GM12892 (cell line): ENCODE measurements at regions not wholly inside any gene's neighbourhood (a gene's known extent, or its start where the extent isn't known, plus 50 kb on each side); places are given as distances from the start of the nearest gene placed in this dataset.

ENCODE experiments used
- DNase-seq: peaks from one replicate; pipeline ENCODE4 v3.0.0; 2011; ENCODE audit not compliant: insufficient read length
- FAIRE-seq: peaks from 2 replicates; lab custom pipeline; 2011; peaks lifted over from hg19 to GRCh38; lab: Jason Lieb, UNC
- POLR2A ChIP-seq: IDR thresholded peaks from 2 replicates; pipeline ENCODE4 v1.6.1; 2011; ENCODE audit warnings: low read depth, low read length, control low read depth
- POLR2AphosphoS5 ChIP-seq: IDR thresholded peaks from 2 replicates; pipeline ENCODE4 v1.6.1; 2011; ENCODE audit warnings: low read depth, low read length, control low read depth
- TAF1 ChIP-seq: IDR thresholded peaks from 2 replicates; pipeline ENCODE4 v1.6.1; 2011; ENCODE audit warnings: low read depth, mild to moderate bottlenecking, control low read depth, low read length, borderline replicate concordance

DNA sequence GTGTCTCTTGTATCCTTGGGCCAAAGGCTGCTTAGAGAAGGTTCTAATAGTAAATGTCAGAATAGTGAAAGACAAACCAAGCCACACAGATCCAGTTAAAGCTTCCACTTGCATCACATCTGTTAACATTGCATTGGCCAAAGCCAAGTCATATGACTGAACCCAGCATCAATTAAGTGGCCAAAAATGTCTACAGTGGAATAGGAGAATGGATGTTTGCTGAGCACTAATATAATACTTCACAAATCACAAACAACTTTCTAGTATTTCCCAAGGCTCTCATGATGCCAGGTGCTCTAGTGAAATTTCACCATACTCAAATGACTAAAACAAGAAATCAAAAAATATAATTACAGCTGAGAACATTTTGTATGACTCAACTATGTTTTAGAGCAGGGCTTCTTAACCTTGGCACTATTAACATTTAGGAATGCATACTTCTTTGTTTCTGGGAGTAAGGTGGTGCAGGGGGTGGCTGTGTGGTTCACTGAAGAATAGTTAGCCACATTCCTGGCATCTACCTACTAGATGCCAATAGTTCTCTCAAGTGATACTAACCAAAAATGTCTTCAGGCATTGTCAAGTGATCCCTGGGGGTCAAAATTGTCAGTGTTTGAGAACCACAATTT lies 148.0 kb upstream of the SPTLC3 start:
- TF ChIP-seq TAF1: no peak
- TF ChIP-seq POLR2AphosphoS5: no peak
- no peak for TF ChIP-seq POLR2A
- DNase-seq (no peak), FAIRE-seq (no peak)

DNA sequence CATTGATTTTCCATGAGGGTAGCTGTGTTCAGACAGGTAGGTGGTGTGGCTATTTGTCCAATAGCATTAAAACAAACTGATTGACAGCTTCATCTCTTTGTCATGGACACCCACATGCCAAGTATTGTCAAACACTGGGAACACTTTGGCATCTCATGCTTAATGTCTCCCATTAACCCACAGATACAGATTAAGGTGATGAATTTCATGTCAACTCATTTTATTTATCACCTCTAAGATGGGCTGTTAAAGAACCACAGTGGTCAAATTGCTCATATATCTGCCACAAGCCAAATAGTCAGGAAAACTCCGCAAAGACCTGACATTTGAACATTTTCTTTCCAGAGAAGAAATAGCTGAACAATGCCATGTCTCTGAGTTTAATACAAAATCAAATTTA lies 139.1 kb upstream of the SPTLC3 start:
- TF ChIP-seq TAF1 (no peak), POLR2AphosphoS5 (no peak), POLR2A (no peak)
- FAIRE-seq (no peak), DNase-seq (no peak)

DNA sequence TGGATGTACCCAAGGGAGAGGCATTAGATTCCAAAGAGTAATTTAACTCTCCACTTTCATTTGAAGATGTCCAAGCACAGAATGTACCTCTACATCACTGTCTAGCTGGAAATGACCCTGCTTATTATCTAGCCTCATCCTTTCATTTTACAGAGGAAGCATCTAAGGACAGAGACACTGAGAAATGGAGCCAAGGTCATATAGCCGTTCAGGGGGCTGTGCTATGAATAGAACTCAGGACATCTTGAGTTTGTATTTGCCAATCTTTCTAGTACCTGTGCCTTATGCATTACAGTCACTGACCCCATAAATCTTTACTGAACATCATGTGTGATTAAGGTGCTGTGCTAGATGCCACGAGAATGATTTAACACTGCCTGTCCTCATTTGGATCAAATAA lies 138.2 kb upstream of the SPTLC3 start:
- TF ChIP-seq POLR2A (no peak), TAF1 (no peak), POLR2AphosphoS5 (no peak)
- no peak for DNase-seq
- FAIRE-seq: no peak

DNA sequence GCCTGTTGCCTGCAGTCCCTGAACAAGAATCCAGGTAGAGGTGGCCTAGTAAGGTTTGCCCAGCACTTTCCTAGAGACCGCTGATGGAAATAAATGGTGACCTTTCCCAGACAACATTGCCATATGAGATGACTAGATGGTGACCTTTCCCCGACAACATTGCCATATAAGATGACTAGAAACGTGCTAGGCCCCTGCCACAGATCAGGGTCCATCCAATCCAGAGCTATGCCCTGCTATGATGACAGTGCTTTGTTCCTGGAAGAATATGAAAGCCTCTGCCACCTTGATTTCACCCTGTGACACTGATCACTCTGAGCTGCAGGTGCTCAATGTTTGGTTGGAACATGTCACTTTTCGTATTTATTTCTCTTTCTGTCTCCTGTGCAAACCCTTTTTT lies 133.8 kb upstream of the SPTLC3 start:
- FAIRE-seq: no peak
- TF ChIP-seq TAF1 (no peak), POLR2AphosphoS5 (no peak), POLR2A (no peak)
- DNase-seq: no peak

DNA sequence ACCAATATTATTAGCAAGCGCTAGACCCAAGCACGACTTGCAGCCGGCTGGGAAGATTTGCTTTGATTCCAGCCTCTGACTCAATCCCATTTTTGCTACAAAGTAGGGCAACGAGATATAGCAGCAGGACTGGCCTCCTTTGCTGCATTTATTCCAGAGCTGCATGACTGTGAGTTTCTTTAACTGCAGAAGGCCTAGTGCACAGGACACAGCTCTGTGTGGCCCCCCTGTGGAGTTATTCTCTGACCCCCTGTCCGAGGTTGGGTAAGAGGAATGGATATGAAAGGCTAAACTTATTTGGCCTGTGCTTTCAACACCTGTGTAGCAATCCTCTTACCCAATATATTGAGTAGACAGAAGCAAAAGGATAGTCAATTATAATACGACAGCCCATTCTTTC lies 133.3 kb upstream of the SPTLC3 start:
- no peak for FAIRE-seq
- TF ChIP-seq TAF1 (no peak), POLR2AphosphoS5 (no peak), POLR2A (no peak)
- DNase-seq: no peak

DNA sequence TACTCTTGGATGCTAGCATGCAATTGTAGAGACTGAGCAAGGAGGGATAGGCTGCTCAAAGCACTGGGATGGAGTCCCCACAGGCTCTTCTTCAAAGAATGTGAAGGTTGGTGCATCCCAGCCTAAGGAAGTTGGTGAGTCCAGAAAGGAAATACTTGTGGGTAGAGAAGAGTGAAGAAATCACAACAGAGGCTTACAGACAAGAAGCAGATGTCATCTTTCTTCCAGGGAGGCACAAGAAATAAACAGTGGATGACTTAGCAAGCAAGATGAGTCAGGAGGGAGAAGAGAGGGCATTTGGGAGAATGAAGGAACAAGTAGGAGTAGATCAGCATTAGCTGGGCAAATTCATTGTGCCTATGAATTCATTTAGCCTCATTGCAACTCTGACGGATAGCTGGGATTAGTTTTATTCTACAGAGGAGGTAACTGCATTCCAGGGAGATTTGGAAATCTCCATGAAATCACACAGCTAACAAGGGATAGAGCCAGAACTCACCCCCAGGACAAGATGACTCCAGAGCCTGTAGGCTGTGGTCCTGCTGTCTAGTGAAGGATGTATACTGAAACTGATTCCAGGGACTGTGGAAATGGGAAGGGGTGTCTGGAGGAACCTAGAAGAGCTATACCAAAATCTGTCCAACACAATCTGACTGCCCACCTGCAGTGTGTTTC lies 125.8 kb upstream of the SPTLC3 start:
- no peak for FAIRE-seq

DNA sequence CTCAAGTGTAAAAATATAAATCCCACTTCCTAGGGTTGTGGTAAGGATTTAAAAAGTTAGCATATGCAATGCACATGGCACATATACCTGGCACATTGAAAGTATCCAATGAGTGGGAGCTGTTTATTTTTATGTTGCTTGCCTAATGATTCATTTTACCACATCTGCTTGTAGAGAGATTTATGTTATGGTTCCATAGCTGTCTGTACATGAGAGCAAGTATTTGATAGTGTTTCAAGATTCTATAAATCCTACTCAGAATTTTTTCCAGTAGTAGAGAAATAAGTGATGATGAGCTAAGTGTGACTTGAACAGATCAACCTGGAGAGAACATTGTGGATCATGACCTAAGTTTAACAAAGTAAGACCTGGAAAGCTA lies 125.3 kb upstream of the SPTLC3 start:
- DNase-seq (no peak), FAIRE-seq (no peak)
- no peak for TF ChIP-seq POLR2AphosphoS5

More for the DNA sequence above, 125.8 kb upstream of the SPTLC3 start:
- no peak for TF ChIP-seq TAF1
- TF ChIP-seq POLR2AphosphoS5: no peak
- TF ChIP-seq POLR2A: no peak
- DNase-seq: no peak

DNA sequence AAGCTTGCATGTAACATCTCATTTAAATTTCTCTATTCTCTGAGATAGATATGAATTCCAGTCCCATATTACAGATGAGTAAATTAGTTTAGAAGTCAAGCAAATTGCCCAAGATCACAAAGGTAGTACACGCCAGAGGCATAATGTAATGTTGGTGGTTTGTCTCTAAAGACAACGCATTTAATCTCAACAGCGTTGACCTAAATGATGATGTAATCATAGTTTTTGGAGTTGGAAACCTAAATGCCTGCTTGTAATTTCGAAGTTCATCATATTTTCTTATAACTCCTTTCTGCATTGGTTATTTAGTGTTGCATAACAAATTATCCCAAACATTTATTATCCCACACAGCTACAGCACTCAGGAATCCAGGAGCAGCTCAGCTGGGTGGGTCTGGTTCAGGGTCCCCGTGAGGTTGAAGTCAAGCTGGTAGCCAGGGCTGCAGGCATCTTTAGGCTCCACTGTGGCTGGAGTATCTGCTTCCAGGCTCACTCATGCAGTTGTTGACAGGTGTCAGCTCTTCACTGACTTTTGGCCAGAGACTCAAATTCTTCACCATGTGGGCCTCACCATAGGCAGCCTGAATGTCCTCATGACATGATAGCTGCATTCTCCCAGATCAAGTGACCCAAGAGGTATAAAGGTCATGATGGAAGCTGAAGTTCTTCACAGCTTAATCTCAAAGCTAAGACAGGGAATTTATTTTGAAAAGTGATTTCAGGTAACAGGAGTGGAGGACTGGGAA lies 122.0 kb upstream of the SPTLC3 start:
- TF ChIP-seq POLR2A (no peak), POLR2AphosphoS5 (no peak), TAF1 (no peak)
- DNase-seq: no peak
- no peak for FAIRE-seq

DNA sequence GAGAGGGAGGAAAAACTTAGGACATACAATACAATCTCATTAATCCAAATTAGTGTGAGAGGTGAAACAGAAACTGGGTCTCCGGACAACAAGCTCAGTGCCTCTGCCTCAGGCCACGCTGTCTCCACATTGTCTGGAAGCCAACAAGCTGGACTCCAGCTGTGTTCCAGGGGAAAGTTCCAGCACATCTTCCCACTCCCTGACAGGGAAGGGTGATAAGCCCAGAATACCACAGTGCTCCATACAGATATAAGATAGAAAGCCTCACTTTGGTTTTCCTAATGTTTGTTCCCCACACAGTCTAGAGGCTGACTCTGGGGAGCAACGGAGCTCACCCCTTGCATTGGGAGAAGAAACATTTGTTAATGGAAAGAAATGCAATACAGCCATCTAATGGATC lies 117.1 kb upstream of the SPTLC3 start:
- DNase-seq (no peak), FAIRE-seq (no peak)
- no peak for TF ChIP-seq POLR2A
- no peak for TF ChIP-seq POLR2AphosphoS5
- no peak for TF ChIP-seq TAF1

DNA sequence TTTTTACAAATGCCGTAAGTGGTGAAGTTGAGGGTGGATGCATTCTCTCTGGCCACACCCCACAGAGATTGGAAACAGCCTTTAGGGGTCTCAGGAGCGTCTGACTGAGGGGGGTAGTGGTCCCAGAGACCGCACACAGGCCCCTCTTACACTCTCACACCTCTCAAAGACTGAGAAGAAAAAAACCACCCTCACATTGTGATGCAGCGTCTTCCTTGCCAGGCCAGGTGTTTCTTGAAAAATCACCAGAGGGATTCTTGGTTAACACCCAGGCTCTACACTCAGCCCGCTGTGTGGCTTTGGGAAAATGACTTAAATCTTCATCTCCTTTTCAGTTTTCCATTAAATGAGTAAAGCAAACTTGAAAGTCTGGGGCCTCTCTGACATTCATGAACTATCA lies 115.8 kb upstream of the SPTLC3 start:
- TF ChIP-seq POLR2A: no peak
- no peak for TF ChIP-seq POLR2AphosphoS5
- no peak for TF ChIP-seq TAF1
- FAIRE-seq (no peak), DNase-seq (no peak)

DNA sequence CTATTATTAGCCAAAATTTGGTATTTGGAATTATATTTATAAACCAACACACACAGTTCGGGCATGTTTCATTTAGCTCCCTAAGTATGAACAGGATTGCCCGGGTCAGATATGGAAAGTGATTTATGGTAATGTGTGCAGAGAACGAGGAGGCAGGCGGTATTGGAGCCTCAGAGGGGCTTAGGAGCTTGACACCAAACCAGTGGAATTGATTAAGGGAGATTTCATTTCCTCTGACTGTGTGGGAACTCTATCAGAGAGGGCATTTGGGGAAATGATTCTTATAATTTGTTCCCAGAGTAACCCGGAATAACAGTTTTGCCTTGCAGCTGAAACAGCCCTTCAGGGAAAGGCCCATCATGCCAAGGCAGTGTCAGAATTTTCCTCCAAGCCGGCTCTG lies 115.1 kb upstream of the SPTLC3 start:
- FAIRE-seq: no peak
- DNase-seq: no peak
- TF ChIP-seq POLR2AphosphoS5 (no peak), POLR2A (no peak), TAF1 (no peak)

DNA sequence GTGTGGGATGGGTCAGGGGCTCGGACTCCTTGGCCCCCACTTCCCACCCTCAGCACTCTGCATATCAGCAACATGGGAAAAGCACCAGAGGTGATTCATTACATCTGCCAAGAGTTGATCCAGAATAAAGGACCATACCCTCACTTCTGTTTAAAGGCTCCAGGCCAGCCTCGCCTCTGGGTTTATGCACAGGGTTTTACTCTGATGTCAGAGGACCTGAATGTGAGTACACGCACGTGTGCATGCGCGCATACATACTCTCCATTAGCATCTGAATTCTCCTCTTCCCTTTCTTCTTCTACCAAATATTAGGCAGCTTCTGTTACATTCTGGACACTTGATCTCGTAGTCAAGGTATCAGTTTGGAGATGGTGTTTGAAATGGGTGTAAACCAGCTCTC lies 114.7 kb upstream of the SPTLC3 start:
- TF ChIP-seq POLR2A: no peak
- no peak for TF ChIP-seq POLR2AphosphoS5
- TF ChIP-seq TAF1: no peak
- DNase-seq (no peak), FAIRE-seq (no peak)
